Smooth muscle cell (in vitro differentiated cells): ENCODE measurements at regions not wholly inside any gene's neighbourhood (a gene's known extent, or its start where the extent isn't known, plus 50 kb on each side); places are given as distances from the start of the nearest gene placed in this dataset.

Source experiments
- DNase-seq: peaks from one replicate; lab custom pipeline; 2025; ENCODE audit not compliant: unreplicated experiment; lab: John Stamatoyannopoulos, UW
- H2AFZ ChIP-seq: fragments of 200-600 bp; sonication (generic); 2 replicates; pipeline ENCODE4 v1.6.0; 2016; ENCODE audit warnings: antibody characterized with exemption, low read depth, mild to moderate bottlenecking
- H3F3A ChIP-seq: fragments of 200-600 bp; sonication (generic); 2 replicates; pipeline ENCODE4 v1.6.0; 2017; ENCODE audit warnings: antibody characterized with exemption, low read depth
- H3K27ac ChIP-seq: fragments of 200-600 bp; sonication (generic); 2 replicates; pipeline ENCODE4 v1.5.1; 2016; ENCODE audit warnings: low read depth, mild to moderate bottlenecking
- H3K27me3 ChIP-seq: fragments of 200-600 bp; sonication (generic); 2 replicates; pipeline ENCODE4 v1.6.1; 2016; ENCODE audit warnings: low read depth, mild to moderate bottlenecking
- H3K36me3 ChIP-seq: fragments of 200-600 bp; sonication (generic); 2 replicates; pipeline ENCODE4 v1.5.1; 2016; ENCODE audit warnings: low read depth
- H3K4me1 ChIP-seq: fragments of 200-600 bp; sonication (generic); 2 replicates; pipeline ENCODE4 v1.5.1; 2016; ENCODE audit warnings: low read depth
- H3K4me2 ChIP-seq: fragments of 200-600 bp; sonication (generic); 2 replicates; pipeline ENCODE4 v1.6.0; 2016; ENCODE audit warnings: mild to moderate bottlenecking
- H3K4me3 ChIP-seq: fragments of 200-600 bp; sonication (generic); 2 replicates; pipeline ENCODE4 v1.5.1; 2016; ENCODE audit warnings: mild to moderate bottlenecking
- H3K79me2 ChIP-seq: fragments of 200-600 bp; sonication (generic); 2 replicates; pipeline ENCODE4 v1.6.0; 2016; ENCODE audit warnings: low read depth, mild to moderate bottlenecking
- H3K9ac ChIP-seq: fragments of 200-600 bp; sonication (generic); 2 replicates; pipeline ENCODE4 v1.6.0; 2016; ENCODE audit warnings: low read depth
- H3K9me3 ChIP-seq: fragments of 200-600 bp; sonication (generic); replicated peaks from 2 replicates; pipeline ENCODE4 v1.5.1; 2016; ENCODE audit warnings: low read depth
- H4K20me1 ChIP-seq: fragments of 200-600 bp; sonication (generic); 2 replicates; pipeline ENCODE4 v1.6.0; 2016; ENCODE audit warnings: low read depth
- WGBS: methylation state at CpG from one replicate; pipeline ENCODE4 v1.1.7; 2016; ENCODE audit warnings: low lambda C conversion rate; 5-methylcytosine and 5-hydroxymethylcytosine counted together
- TF ChIP-seq, protein P1 (sequence below): fragments of 200-600 bp; sonication (generic); IDR thresholded peaks from 2 replicates; pipeline ENCODE4 v1.5.1; 2017; ENCODE audit warnings: borderline replicate concordance, mild to moderate bottlenecking, antibody characterized with exemption; ENCODE audit not compliant: insufficient read depth, poor library complexity, severe bottlenecking

DNA sequence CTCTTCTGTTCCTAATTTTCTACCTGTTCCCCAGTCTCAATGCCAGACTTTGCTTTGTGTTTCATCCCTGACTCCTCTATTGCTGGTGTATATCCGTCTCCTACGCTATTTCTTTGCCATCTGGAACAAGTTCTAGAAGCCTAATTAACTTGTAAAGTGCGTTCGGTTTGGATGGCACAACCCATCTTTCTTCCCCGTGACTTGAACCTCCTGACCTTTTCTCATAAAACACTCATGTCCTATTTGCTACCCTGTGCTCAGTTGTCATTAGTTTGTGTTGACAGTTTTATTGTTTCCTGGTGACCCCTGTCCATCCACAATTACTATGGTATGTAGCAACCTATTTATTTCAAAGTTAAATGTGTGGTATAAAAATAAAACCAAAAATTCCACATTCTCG, 323.5 kb downstream of the TLE4 start:
- Histone ChIP-seq H3K4me3 (no peak overlapping the region), H3K9ac (no peak overlapping the region), H3K27ac (no peak overlapping the region), H3K36me3 (no peaks in the 10 kb centered on the region), H3K4me2 (no peak overlapping the region), H3K79me2 (no peaks in the 10 kb centered on the region), H3K4me1 (no peaks in the 10 kb centered on the region), H3K9me3 (no peaks in the 10 kb centered on the region), H3K27me3 (peaks cover 16% of the 10 kb centered on the region), H4K20me1 (no peaks in the 10 kb centered on the region), H3F3A (no peaks in the 10 kb centered on the region), H2AFZ (no peak overlapping the region)
- no peak for DNase-seq
- 46% methylated on average over 6 of the region's 6 CpGs for WGBS
- TF ChIP-seq, protein P1, sequence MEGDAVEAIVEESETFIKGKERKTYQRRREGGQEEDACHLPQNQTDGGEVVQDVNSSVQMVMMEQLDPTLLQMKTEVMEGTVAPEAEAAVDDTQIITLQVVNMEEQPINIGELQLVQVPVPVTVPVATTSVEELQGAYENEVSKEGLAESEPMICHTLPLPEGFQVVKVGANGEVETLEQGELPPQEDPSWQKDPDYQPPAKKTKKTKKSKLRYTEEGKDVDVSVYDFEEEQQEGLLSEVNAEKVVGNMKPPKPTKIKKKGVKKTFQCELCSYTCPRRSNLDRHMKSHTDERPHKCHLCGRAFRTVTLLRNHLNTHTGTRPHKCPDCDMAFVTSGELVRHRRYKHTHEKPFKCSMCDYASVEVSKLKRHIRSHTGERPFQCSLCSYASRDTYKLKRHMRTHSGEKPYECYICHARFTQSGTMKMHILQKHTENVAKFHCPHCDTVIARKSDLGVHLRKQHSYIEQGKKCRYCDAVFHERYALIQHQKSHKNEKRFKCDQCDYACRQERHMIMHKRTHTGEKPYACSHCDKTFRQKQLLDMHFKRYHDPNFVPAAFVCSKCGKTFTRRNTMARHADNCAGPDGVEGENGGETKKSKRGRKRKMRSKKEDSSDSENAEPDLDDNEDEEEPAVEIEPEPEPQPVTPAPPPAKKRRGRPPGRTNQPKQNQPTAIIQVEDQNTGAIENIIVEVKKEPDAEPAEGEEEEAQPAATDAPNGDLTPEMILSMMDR: no peak

DNA sequence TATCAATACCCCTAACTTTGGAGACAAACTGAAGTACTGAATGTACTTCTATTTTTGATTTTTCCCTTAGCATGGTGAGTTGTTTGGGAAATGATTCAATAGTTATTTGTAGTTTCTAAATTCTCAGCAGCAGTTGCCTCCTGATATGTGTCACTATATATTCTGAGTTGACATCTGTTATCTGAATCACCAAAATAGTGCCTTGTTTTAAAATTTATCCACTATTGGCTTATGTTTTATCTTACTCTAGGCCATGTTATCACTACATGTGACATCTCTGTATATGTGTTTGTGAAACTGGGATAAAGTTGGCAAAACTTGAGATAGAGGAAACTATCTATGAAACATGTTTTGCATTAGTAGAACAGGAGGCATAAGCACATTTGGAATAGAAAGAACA, 317.6 kb downstream of the TLE4 start:
- Histone ChIP-seq H3F3A (no peaks in the 10 kb centered on the region), H2AFZ (no peak overlapping the region), H3K27ac (no peak overlapping the region), H3K4me3 (no peak overlapping the region), H3K4me2 (peak overlapping the region; percentile 0), H4K20me1 (no peaks in the 10 kb centered on the region), H3K79me2 (no peaks in the 10 kb centered on the region), H3K36me3 (no peaks in the 10 kb centered on the region), H3K4me1 (no peaks in the 10 kb centered on the region), H3K27me3 (peaks cover 25% of the 10 kb centered on the region), H3K9me3 (no peaks in the 10 kb centered on the region), H3K9ac (no peak overlapping the region)
- TF ChIP-seq, protein P1: no peak
- no peak for DNase-seq

DNA sequence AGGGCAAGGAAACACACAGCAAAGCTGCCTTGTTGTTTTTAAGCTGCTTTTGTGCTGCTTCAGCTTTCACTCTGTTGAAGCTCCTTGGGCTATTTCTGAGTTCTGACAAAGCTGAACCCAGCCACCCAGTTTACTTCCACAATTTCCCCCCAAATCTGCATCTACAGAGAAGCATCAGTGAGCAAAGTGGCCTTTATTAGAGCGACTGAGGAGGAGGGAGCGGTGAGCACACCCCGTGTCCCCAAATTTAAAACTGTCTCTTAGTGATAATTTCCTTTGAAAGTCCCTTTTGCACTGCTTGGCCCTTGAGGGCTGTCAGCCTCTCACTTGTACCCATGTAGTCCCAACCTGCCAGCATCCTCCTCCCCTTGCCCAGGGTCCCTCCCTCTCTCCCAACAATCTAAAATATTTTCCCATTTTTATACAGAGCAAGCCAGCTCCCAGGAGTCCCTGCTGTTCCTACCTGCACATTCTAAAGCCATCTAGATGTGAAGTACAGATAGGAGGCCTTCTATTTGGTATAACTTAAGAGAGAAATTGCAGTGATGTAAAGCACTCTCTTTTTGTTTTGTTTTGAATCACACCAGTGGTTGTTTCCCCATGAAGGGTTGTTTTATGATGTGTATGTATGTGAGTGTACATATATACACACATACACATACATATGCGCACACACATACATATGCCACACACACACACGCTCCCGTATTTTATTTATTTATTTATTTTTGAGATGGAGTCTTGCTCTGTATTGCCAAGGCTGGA, 313.5 kb downstream of the TLE4 start:
- Histone ChIP-seq H3K4me2 (no peak overlapping the region), H2AFZ (no peak overlapping the region), H3K9me3 (no peaks in the 10 kb centered on the region), H3K27ac (no peak overlapping the region), H3F3A (no peaks in the 10 kb centered on the region), H4K20me1 (no peaks in the 10 kb centered on the region), H3K27me3 (peaks cover 25% of the 10 kb centered on the region), H3K79me2 (no peaks in the 10 kb centered on the region), H3K36me3 (no peaks in the 10 kb centered on the region), H3K4me1 (no peaks in the 10 kb centered on the region), H3K9ac (no peak overlapping the region), H3K4me3 (no peak overlapping the region)
- TF ChIP-seq, protein P1: no peak
- DNase-seq: no peak
- 94% methylated on average over 6 of the region's 6 CpGs for WGBS

DNA sequence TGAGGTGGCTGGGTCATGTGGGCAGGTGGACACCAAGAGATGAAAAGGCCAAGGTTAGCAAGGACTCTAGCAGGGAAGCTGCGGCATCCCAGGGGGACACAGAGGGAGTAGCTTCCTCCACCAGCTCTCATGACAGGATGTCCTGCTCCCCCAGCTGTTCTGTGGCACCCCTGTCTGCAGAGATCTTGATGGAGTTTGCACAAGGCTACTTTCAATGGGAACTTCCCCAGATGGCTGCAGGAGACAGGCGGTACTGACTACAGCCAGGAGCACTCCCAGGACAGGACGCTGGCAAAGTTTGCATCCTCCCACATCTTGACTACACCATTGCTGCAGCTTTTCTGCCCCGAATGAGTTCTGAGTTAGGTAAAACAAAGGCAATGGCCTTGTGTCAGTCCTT, 312.8 kb downstream of the TLE4 start:
- H3K9me3 ChIP-seq: no peaks in the 10 kb centered on the region
- no peak overlapping the region for H2AFZ ChIP-seq
- no peaks in the 10 kb centered on the region for H3F3A ChIP-seq
- TF ChIP-seq, protein P1: no peak
- no peak overlapping the region for H3K4me2 ChIP-seq
- WGBS: 73% methylated on average over 4 of the region's 4 CpGs
- no peaks in the 10 kb centered on the region for H4K20me1 ChIP-seq
- H3K4me1 ChIP-seq: no peaks in the 10 kb centered on the region
- H3K9ac ChIP-seq: no peak overlapping the region
- no peak overlapping the region for H3K4me3 ChIP-seq
- no peak for DNase-seq
- H3K27ac ChIP-seq: no peak overlapping the region
- no peaks in the 10 kb centered on the region for H3K36me3 ChIP-seq
- H3K27me3 ChIP-seq: peaks cover 29% of the 10 kb centered on the region
- H3K79me2 ChIP-seq: no peaks in the 10 kb centered on the region
